Neuronal stem cell (in vitro differentiated cells): ENCODE measurements at regions not wholly inside any gene's neighbourhood (a gene's known extent, or its start where the extent isn't known, plus 50 kb on each side); places are given as distances from the start of the nearest gene placed in this dataset.

Source experiments
- DNase-seq: peaks from one replicate; pipeline ENCODE4 v3.0.0-alpha.2; 2013; ENCODE audit warnings: low spot score
- H2AFZ ChIP-seq: one replicate; pipeline ENCODE4 v1.6.1; 2013; ENCODE audit warnings: mild to moderate bottlenecking, low read length, inconsistent platforms
- H2AK5ac ChIP-seq: 2 replicates; pipeline ENCODE4 v1.6.1; 2013; ENCODE audit warnings: low read depth, mild to moderate bottlenecking, inconsistent platforms, low read length, moderate library complexity, mixed read lengths
- H2BK120ac ChIP-seq: 2 replicates; pipeline ENCODE4 v1.6.1; 2013; ENCODE audit warnings: low read depth, mild to moderate bottlenecking, inconsistent platforms, low read length, moderate library complexity, mixed read lengths
- H2BK12ac ChIP-seq: one replicate; pipeline ENCODE4 v1.6.1; 2013; ENCODE audit warnings: low read length, inconsistent platforms
- H2BK15ac ChIP-seq: 2 replicates; pipeline ENCODE4 v1.6.1; 2013; ENCODE audit warnings: mild to moderate bottlenecking, low read length, inconsistent platforms, mixed read lengths
- H2BK5ac ChIP-seq: one replicate; pipeline ENCODE4 v1.6.1; 2013; ENCODE audit warnings: inconsistent platforms, mild to moderate bottlenecking, low read length, moderate library complexity
- H3K14ac ChIP-seq: one replicate; pipeline ENCODE4 v1.6.1; 2013; ENCODE audit warnings: low read length, inconsistent platforms
- H3K18ac ChIP-seq: 2 replicates; pipeline ENCODE4 v1.6.1; 2013; ENCODE audit warnings: low read length, inconsistent platforms
- H3K23ac ChIP-seq: 2 replicates; pipeline ENCODE4 v1.6.1; 2013; ENCODE audit warnings: low read depth, mild to moderate bottlenecking, mixed read lengths, low read length, inconsistent platforms; ENCODE audit not compliant: poor library complexity
- H3K27ac ChIP-seq: replicated peaks from 3 replicates; pipeline ENCODE4 v1.5.1; 2013; ENCODE audit warnings: low read length, inconsistent platforms
- H3K27me3 ChIP-seq, 3 experiments: 2 replicates each; pipeline ENCODE4 v1.6.1; 2013; ENCODE audit warnings: low read length in 3 of 3, mild to moderate bottlenecking in 2 of 3, inconsistent platforms in 1 of 3, low read depth in 1 of 3, mixed read lengths in 1 of 3, moderate library complexity in 1 of 3; ENCODE audit not compliant: control insufficient read depth in 3 of 3, insufficient read depth in 3 of 3
- H3K36me3 ChIP-seq, 2 donors: replicated peaks in 1 of 2; 2 replicates each; pipeline ENCODE4 v1.6.1; 2013; ENCODE audit warnings: low read length in 2 of 2; ENCODE audit not compliant: control insufficient read depth in 2 of 2, insufficient read depth in 2 of 2
- H3K4ac ChIP-seq: 2 replicates; pipeline ENCODE4 v1.6.1; 2013; ENCODE audit warnings: inconsistent platforms, mild to moderate bottlenecking, low read length, moderate library complexity
- H3K4me1 ChIP-seq, 2 donors: 1 replicate in 1 of 2; 2 replicates in 1 of 2; pipeline ENCODE4 v1.6.1; 2013; ENCODE audit warnings: low read length in 2 of 2, low read depth in 1 of 2; ENCODE audit not compliant: control insufficient read depth in 2 of 2, insufficient read depth in 1 of 2
- H3K4me2 ChIP-seq: one replicate; pipeline ENCODE4 v1.6.1; 2013; ENCODE audit warnings: mild to moderate bottlenecking, low read length, inconsistent platforms; ENCODE audit not compliant: insufficient read depth, poor library complexity, severe bottlenecking
- H3K4me3 ChIP-seq, 2 donors: 2 replicates each; pipeline ENCODE4 v1.5.1; 2013; ENCODE audit warnings: low read length in 2 of 2, mild to moderate bottlenecking in 2 of 2, inconsistent platforms in 1 of 2, moderate library complexity in 1 of 2
- H3K79me1 ChIP-seq: one replicate; pipeline ENCODE4 v1.6.1; 2013; ENCODE audit warnings: low read depth, mild to moderate bottlenecking, inconsistent platforms, low read length, moderate library complexity
- H3K9ac ChIP-seq: one replicate; pipeline ENCODE4 v1.6.1; 2013; ENCODE audit warnings: mild to moderate bottlenecking, low read depth, low read length, inconsistent platforms; ENCODE audit not compliant: poor library complexity
- H3K9me3 ChIP-seq, 2 donors: replicated peaks in 1 of 2; 2 replicates each; pipeline versions ENCODE3 to v1.6.1; 2013; ENCODE audit warnings: low read length in 2 of 2, mild to moderate bottlenecking in 2 of 2, inconsistent platforms in 1 of 2, low read depth in 1 of 2, mixed read lengths in 1 of 2, moderate library complexity in 1 of 2; ENCODE audit not compliant: control insufficient read depth in 2 of 2, insufficient read depth in 1 of 2
- H4K8ac ChIP-seq: one replicate; pipeline ENCODE4 v1.6.1; 2013; ENCODE audit warnings: low read depth, mild to moderate bottlenecking, inconsistent platforms, low read length, moderate library complexity
- H4K91ac ChIP-seq: one replicate; pipeline ENCODE4 v1.6.1; 2013; ENCODE audit warnings: low read length, low read depth, mild to moderate bottlenecking, inconsistent platforms; ENCODE audit not compliant: poor library complexity
- WGBS, 2 donors: extraction: QIAGEN DNeasy Blood & Tissue Kit; methylation state at CpG; one replicate each; pipeline ENCODE4 v1.1.7; 2013; ENCODE audit warnings: missing lambda C conversion rate in 2 of 2, mixed read lengths in 1 of 2; ENCODE audit not compliant: insufficient read length in 2 of 2, insufficient replicate concordance in 1 of 2; ENCODE audit errors: extremely low coverage in 2 of 2; 5-methylcytosine and 5-hydroxymethylcytosine counted together

- Histone ChIP-seq H3K4me1 (peaks cover 0 to 2% of the 10 kb centered on the region in 2 donors), H2AFZ (peak overlapping the region; percentile 72), H2BK15ac (no peak overlapping the region), H2BK12ac (no peak overlapping the region), H4K8ac (no peak overlapping the region), H4K91ac (no peak overlapping the region), H3K4me3 (no peak overlapping the region), H2BK120ac (no peak overlapping the region), H2AK5ac (no peak overlapping the region), H3K4me2 (no peak overlapping the region), H3K14ac (no peak overlapping the region), H3K27me3 (no peaks in the 10 kb centered on the region), H3K79me1 (peaks cover 2% of the 10 kb centered on the region), H3K9me3 (peaks cover 2% of the 10 kb centered on the region in 2 donors), H3K4ac (no peak overlapping the region), H3K27ac (no peak overlapping the region), H2BK5ac (no peak overlapping the region), H3K23ac (no peak overlapping the region), H3K18ac (peak overlapping the region; percentile 5), H3K9ac (peak overlapping the region; percentile 50), H3K36me3 (no peaks in the 10 kb centered on the region)
- no peak for DNase-seq
- no CpG with 5 or more reads among the region's 3 CpGs for WGBS, 2 donors
Measured at GRCh38 chr1:194114288-194114687, 927.9 kb upstream of the B3GALT2 start.

- WGBS, 2 donors: no CpG with 5 or more reads among the region's 2 CpGs
Measured at GRCh38 chr1:194105381-194105780, 919.0 kb upstream of the B3GALT2 start.

DNA sequence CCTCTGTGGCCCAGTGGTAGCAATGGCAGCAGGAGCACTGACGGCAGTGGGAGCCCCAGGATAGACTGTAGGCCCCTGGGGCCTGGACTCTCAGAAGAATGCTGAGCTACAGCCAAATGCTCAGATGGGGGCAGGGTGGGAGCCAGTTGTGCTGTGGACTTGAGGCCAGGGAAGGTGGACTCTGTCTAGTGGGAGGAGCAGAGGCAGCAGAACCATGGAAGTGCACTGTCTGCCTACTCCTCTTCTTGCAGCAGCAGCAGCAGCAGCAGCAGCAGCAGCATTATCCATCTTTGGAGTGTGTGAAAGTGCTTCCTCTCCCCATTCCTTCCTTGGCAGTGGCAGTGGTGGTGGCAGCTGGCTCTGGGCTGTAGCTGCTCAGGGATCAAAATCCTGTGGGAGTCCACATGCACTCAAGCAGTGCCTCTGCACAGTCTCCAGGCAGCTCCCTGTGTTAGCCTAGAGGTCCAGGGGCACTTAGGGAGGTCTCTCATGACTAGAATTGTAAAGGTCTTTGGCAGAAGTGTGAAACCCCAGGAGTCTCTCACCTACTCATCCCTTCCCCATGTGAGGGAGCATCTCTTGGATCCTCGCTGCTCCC lies 917.9 kb upstream of the B3GALT2 start:
- H3K79me1 ChIP-seq: no peaks in the 10 kb centered on the region
- H3K27ac ChIP-seq: no peak overlapping the region
- H2BK12ac ChIP-seq: no peak overlapping the region
- no peak overlapping the region for H3K18ac ChIP-seq
- no peaks in the 10 kb centered on the region for H3K27me3 ChIP-seq
- H3K4me3 ChIP-seq: no peak overlapping the region
- peak overlapping the region; percentile 91 for H3K14ac ChIP-seq
- H3K36me3 ChIP-seq: no peaks in the 10 kb centered on the region
- H2BK15ac ChIP-seq: no peak overlapping the region
- H2AFZ ChIP-seq: peak overlapping the region; percentile 54
- no peaks in the 10 kb centered on the region for H3K9me3 ChIP-seq
- H2AK5ac ChIP-seq: no peak overlapping the region
- peak overlapping the region; percentile 27 for H3K9ac ChIP-seq
- peak overlapping the region; percentile 39 for H2BK5ac ChIP-seq
- H2BK120ac ChIP-seq: no peak overlapping the region
- H4K91ac ChIP-seq: no peak overlapping the region
- DNase-seq: no peak
- H3K4me1 ChIP-seq: no peaks in the 10 kb centered on the region
- no peak overlapping the region for H3K4ac ChIP-seq
- WGBS, 2 donors: no CpG with 5 or more reads among the region's 2 CpGs
- H3K4me2 ChIP-seq: no peak overlapping the region
- no peak overlapping the region for H3K23ac ChIP-seq
- no peak overlapping the region for H4K8ac ChIP-seq

More at GRCh38 chr1:194105381-194105780, 919.0 kb upstream of the B3GALT2 start:
- Histone ChIP-seq H2BK15ac (no peak overlapping the region), H3K36me3 (no peaks in the 10 kb centered on the region), H3K23ac (no peak overlapping the region), H4K91ac (no peak overlapping the region), H3K27ac (no peak overlapping the region), H2AFZ (no peak overlapping the region), H3K9ac (no peak overlapping the region), H3K18ac (no peak overlapping the region), H2BK5ac (no peak overlapping the region), H3K4me3 (no peak overlapping the region), H3K79me1 (no peaks in the 10 kb centered on the region), H3K9me3 (no peaks in the 10 kb centered on the region), H3K27me3 (no peaks in the 10 kb centered on the region), H4K8ac (no peak overlapping the region), H3K4me2 (no peak overlapping the region), H3K14ac (no peak overlapping the region), H2BK120ac (no peak overlapping the region), H3K4ac (no peak overlapping the region), H2AK5ac (no peak overlapping the region), H3K4me1 (no peaks in the 10 kb centered on the region), H2BK12ac (no peak overlapping the region)
- no peak for DNase-seq

- no CpG with 5 or more reads among the region's 2 CpGs for WGBS, 2 donors
Measured at GRCh38 chr1:194103516-194104246, 917.3 kb upstream of the B3GALT2 start.

More at GRCh38 chr1:194103516-194104246, 917.3 kb upstream of the B3GALT2 start:
- Histone ChIP-seq H4K8ac (no peak overlapping the region), H3K23ac (no peak overlapping the region), H3K4me1 (no peaks in the 10 kb centered on the region), H3K4me2 (no peak overlapping the region), H3K27me3 (no peaks in the 10 kb centered on the region), H3K4me3 (no peak overlapping the region), H3K18ac (no peak overlapping the region), H2BK120ac (no peak overlapping the region), H2AK5ac (no peak overlapping the region), H3K4ac (no peak overlapping the region), H2BK12ac (no peak overlapping the region), H4K91ac (no peak overlapping the region), H3K27ac (no peak overlapping the region), H3K9ac (no peak overlapping the region), H2AFZ (peak overlapping the region; percentile 54), H2BK15ac (no peak overlapping the region), H3K9me3 (no peaks in the 10 kb centered on the region), H3K14ac (no peak overlapping the region), H3K36me3 (no peaks in the 10 kb centered on the region), H3K79me1 (no peaks in the 10 kb centered on the region), H2BK5ac (peak overlapping the region; percentile 39)
- no peak for DNase-seq
